ENCODE measurements at regions not wholly inside any gene's neighbourhood (a gene's known extent, or its start where the extent isn't known, plus 50 kb on each side); places are given as distances from the start of the nearest gene placed in this dataset.

- TF ChIP-seq, protein P1, sequence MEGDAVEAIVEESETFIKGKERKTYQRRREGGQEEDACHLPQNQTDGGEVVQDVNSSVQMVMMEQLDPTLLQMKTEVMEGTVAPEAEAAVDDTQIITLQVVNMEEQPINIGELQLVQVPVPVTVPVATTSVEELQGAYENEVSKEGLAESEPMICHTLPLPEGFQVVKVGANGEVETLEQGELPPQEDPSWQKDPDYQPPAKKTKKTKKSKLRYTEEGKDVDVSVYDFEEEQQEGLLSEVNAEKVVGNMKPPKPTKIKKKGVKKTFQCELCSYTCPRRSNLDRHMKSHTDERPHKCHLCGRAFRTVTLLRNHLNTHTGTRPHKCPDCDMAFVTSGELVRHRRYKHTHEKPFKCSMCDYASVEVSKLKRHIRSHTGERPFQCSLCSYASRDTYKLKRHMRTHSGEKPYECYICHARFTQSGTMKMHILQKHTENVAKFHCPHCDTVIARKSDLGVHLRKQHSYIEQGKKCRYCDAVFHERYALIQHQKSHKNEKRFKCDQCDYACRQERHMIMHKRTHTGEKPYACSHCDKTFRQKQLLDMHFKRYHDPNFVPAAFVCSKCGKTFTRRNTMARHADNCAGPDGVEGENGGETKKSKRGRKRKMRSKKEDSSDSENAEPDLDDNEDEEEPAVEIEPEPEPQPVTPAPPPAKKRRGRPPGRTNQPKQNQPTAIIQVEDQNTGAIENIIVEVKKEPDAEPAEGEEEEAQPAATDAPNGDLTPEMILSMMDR (IDR thresholded peaks at IDR 0.05; ENCODE audit: insufficient read depth, missing control alignments) = no peak
- no peak for FAIRE-seq
- no peak for DNase-seq (ENCODE audit: insufficient read length, low spot score)
Observed at GRCh38 chr9:107213561-107214028, 69.5 kb upstream of the RAD23B start.

GRCh38 chr9:107214381-107214780, 68.7 kb upstream of the RAD23B start:
- no peak for FAIRE-seq
- TF ChIP-seq, protein P1 (IDR thresholded peaks at IDR 0.05; ENCODE audit: insufficient read depth, missing control alignments) = no peak

DNA sequence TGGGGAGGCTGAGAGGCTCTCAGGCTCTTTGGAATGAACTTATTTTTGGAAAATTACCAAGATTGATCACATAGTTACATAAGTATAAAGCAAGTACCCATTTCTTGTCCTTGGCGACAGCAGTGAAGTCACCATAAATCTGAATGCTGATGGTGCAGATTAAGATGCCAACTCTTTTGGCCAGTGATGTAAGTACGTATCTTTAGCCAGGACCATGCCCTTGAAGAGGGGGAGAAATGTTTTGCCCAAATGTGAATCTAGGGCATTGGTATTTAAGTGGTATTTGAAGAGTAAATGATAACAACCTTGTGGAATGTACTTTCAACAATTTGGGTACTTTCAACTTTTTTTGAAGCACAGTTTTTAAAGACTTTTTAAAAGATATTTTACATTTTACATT, 68.2 kb upstream of the RAD23B start:
- TF ChIP-seq, protein P1 (IDR thresholded peaks at IDR 0.05; ENCODE audit: insufficient read depth, missing control alignments) = no peak
- no peak for FAIRE-seq
- DNase-seq (ENCODE audit: insufficient read length, low spot score) = no peak

More at GRCh38 chr9:107214381-107214780, 68.7 kb upstream of the RAD23B start:
- DNase-seq (ENCODE audit: insufficient read length, low spot score) = no peak

- DNase-seq (ENCODE audit: insufficient read length, low spot score) (no peak), FAIRE-seq (no peak)
- TF ChIP-seq, protein P1 (IDR thresholded peaks at IDR 0.05; ENCODE audit: insufficient read depth, missing control alignments) = no peak
Observed at GRCh38 chr9:107215381-107215780, 67.7 kb upstream of the RAD23B start.

- no peak for FAIRE-seq
- DNase-seq (ENCODE audit: insufficient read length, low spot score) = no peak
- TF ChIP-seq, protein P1 (IDR thresholded peaks at IDR 0.05; ENCODE audit: insufficient read depth, missing control alignments) = no peak
Observed at GRCh38 chr9:107216329-107216728, 66.8 kb upstream of the RAD23B start.

DNA sequence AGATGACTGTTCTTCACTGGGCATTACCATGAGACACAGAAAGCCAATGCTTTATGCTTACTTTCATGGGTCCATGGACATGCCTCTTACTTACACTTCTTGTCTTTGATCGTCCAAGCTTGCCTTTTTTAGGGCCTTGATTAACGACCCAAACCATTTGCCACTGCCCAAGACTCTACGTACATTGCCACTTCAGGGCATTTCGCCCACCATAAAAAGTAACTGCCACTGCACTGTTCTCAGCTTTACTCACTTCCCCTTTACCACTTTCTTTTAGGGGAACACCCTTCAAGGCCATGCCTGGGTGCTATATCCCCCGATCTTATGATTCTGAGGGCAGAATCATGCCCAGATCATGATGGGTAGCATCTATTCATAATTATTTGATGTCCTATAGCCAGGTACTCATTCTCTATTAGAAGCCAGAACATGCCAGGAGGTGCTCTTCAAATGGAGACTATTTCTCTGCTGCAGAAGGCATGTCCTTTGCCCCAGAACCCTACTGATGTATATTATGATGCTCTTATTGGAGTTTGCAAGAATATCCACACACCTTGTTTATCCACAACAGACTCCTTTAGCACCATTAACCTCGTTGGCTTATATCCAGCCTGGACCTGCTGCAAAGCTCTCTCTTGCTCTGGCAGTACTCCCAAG, 64.1 kb upstream of the RAD23B start:
- FAIRE-seq (no peak), DNase-seq (ENCODE audit: insufficient read length, low spot score) (no peak)
- TF ChIP-seq, protein P1 (IDR thresholded peaks at IDR 0.05; ENCODE audit: insufficient read depth, missing control alignments) = no peak

DNA sequence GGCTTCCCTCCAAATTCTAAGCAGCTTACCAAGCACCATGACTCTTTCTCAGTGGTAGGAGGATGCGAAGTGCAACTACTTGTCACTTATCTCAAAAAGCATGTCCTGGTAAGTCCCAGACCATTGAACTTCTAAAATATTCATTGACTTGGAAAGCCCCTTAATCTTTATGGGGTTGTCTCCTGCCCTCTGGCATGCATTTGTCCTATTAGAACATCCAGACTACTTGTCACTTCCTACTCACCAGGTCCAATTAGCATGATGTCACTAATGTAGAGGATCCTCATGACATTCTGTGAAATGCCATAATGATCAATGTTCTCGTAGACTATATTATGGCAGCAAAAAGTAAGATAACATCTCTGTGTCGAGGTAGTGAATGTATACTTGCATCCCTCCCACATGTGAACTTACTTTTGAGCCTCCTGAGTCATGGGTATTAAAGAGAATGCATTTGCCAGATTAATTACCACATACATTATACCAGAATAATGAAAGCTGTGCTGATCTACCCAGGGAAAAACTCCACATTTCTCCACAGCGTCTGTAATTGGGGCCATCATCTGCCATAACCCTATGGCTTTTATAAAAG, 63.5 kb upstream of the RAD23B start:
- TF ChIP-seq, protein P1 (IDR thresholded peaks at IDR 0.05; ENCODE audit: insufficient read depth, missing control alignments) = no peak
- DNase-seq (ENCODE audit: insufficient read length, low spot score) = no peak
- FAIRE-seq = no peak

Data from D721Med (cell line).